ENCODE measurements at regions not wholly inside any gene's neighbourhood (a gene's known extent, or its start where the extent isn't known, plus 50 kb on each side); places are given as distances from the start of the nearest gene placed in this dataset.

DNA sequence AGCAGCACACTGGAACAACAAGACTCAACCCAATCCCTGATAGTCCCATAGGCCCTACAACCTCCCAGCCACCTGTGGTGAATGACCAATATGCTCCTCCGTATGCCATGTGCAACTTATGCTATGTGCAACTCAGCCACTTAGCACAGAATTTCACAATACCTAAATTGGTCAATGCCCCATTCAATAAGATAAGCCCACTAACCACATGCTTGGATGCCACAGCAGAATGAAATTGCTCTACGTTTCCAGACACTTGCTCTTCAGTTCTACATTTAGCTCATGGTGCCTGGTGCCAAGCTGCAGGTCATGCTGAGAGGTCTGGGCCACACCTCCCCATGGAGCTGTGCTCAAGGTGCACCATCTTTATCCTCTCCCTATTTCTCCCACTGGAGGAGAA, 159.8 kb downstream of the EN1 start:
- TF ChIP-seq, protein P1, sequence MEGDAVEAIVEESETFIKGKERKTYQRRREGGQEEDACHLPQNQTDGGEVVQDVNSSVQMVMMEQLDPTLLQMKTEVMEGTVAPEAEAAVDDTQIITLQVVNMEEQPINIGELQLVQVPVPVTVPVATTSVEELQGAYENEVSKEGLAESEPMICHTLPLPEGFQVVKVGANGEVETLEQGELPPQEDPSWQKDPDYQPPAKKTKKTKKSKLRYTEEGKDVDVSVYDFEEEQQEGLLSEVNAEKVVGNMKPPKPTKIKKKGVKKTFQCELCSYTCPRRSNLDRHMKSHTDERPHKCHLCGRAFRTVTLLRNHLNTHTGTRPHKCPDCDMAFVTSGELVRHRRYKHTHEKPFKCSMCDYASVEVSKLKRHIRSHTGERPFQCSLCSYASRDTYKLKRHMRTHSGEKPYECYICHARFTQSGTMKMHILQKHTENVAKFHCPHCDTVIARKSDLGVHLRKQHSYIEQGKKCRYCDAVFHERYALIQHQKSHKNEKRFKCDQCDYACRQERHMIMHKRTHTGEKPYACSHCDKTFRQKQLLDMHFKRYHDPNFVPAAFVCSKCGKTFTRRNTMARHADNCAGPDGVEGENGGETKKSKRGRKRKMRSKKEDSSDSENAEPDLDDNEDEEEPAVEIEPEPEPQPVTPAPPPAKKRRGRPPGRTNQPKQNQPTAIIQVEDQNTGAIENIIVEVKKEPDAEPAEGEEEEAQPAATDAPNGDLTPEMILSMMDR (IDR thresholded peaks at IDR 0.05; ENCODE audit: low read depth, low read length, poor library complexity, severe bottlenecking) = no peak
- TF ChIP-seq EZH2phosphoT487 (IDR thresholded peaks at IDR 0.05; ENCODE audit: borderline replicate concordance, low read length) = no peak

Data from DOHH2 (cell line).